Immature natural killer cell (primary cell): ENCODE measurements at regions not wholly inside any gene's neighbourhood (a gene's known extent, or its start where the extent isn't known, plus 50 kb on each side); places are given as distances from the start of the nearest gene placed in this dataset.

ENCODE experiments used
- DNase-seq, 3 donors: peaks; one replicate each; pipeline ENCODE4 v3.0.0; 2022; ENCODE audit warnings: mixed read lengths in 1 of 3
- H3K27ac Mint-ChIP-seq, 6 donors: one replicate each; pipeline ENCODE4 v1.8.0; 2020; ENCODE audit warnings: mixed read lengths in 6 of 6, mild to moderate bottlenecking in 5 of 6, inconsistent platforms in 4 of 6, moderate library complexity in 3 of 6
- H3K27me3 Mint-ChIP-seq, 3 donors: one replicate each; pipeline ENCODE4 v1.8.0; 2020 to 2021; ENCODE audit warnings: low read depth in 3 of 3, mild to moderate bottlenecking in 3 of 3, mixed read lengths in 3 of 3, moderate library complexity in 3 of 3, inconsistent platforms in 1 of 3
- H3K36me3 Mint-ChIP-seq, 3 donors: one replicate each; pipeline ENCODE4 v1.8.0; 2020; ENCODE audit warnings: mixed read lengths in 3 of 3, inconsistent platforms in 2 of 3, mild to moderate bottlenecking in 2 of 3
- H3K4me1 Mint-ChIP-seq, 2 donors: one replicate each; pipeline ENCODE4 v1.8.0; 2020; ENCODE audit warnings: inconsistent platforms in 2 of 2, mild to moderate bottlenecking in 2 of 2, mixed read lengths in 2 of 2, moderate library complexity in 1 of 2
- H3K4me3 Mint-ChIP-seq, 5 donors: one replicate each; pipeline ENCODE4 v1.8.0; 2020; ENCODE audit warnings: mild to moderate bottlenecking in 5 of 5, mixed read lengths in 5 of 5, inconsistent platforms in 3 of 5, moderate library complexity in 3 of 5
- H3K9me3 Mint-ChIP-seq, 6 donors: one replicate each; pipeline ENCODE4 v1.8.0; 2020; ENCODE audit warnings: mild to moderate bottlenecking in 6 of 6, mixed read lengths in 6 of 6, inconsistent platforms in 4 of 6, moderate library complexity in 3 of 6

- no peak overlapping the region for H3K27ac Mint-ChIP-seq
- H3K4me3 Mint-ChIP-seq, result no peak overlapping the region
- H3K9me3 Mint-ChIP-seq, result peaks cover 0 to 11% (median 4%) of the 10 kb centered on the region in 6 donors
- peaks cover 0 to 3% of the 10 kb centered on the region in 2 donors for H3K4me1 Mint-ChIP-seq
- H3K36me3 Mint-ChIP-seq, result no peaks in the 10 kb centered on the region
- DNase-seq, result no peak
- H3K27me3 Mint-ChIP-seq, result peaks cover 0 to 9% (median 9%) of the 10 kb centered on the region in 3 donors
Measured at GRCh38 chr15:66919421-66919820, 146.0 kb upstream of the SMAD3 start.

DNA sequence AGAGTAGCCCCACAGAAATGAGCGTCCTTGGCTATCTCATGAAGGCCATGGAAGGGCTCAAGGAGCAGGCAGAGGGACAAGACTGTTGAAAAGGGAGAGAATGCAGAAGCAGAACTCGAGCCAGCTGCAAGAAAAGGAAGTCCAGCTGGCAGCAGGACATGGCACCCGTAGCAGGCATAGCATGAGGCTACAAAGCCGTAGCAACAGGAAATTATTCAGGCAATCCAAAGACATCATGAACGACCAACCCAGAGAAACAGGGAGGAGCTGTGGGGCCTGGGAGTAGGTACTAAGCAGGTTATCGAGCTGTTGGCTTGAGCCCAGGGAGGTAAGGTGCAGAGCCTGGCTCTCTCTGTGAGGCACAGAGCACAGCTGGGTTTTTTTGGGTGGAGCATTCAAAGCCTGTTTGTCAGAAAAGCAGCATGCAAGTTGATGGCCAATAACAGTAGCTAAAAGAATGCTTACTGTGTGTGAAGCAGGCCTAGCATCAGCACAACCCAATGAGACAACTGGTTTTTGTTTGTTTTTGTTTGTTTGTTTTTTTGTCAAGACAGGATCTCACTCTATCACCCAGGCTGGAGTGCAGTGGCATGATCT, 144.0 kb upstream of the SMAD3 start:
- Mint-ChIP-seq H3K4me1 (peaks cover 0 to 3% of the 10 kb centered on the region in 2 donors), H3K9me3 (peaks cover 0 to 11% (median 3%) of the 10 kb centered on the region in 6 donors), H3K27ac (no peak overlapping the region), H3K27me3 (peaks cover 2 to 11% (median 3%) of the 10 kb centered on the region in 3 donors), H3K36me3 (no peaks in the 10 kb centered on the region), H3K4me3 (no peak overlapping the region)
- DNase-seq, result no peak

- Mint-ChIP-seq H3K36me3 (no peaks in the 10 kb centered on the region), H3K27ac (no peak overlapping the region), H3K4me1 (peaks cover 0 to 3% of the 10 kb centered on the region in 2 donors), H3K9me3 (peaks cover 0 to 6% (median 0%) of the 10 kb centered on the region in 6 donors), H3K4me3 (no peak overlapping the region), H3K27me3 (peaks cover 2 to 11% (median 4%) of the 10 kb centered on the region in 3 donors)
- no peak for DNase-seq
Measured at GRCh38 chr15:66922608-66923007, 142.8 kb upstream of the SMAD3 start.

DNA sequence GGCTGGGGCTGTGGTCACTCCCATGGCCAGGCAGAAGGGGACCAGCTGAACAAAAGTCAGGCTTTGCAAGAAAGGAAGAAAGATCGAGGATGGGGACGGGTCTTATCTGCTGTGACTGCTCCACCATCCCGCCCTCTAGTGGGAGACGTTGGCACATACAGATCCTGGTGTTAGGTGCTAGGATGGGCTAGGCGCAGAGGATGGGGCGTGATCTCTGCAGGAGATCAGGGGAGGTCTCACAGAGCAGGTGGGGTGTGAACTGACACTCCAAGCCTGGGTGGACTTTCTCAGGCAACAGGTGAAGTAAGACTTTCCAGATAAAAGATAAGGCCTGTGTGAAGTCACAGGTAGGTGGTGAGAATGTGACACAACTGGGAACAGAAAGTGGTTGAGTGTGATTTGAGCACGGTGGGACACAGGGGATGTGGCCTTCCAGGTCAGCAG, 141.9 kb upstream of the SMAD3 start:
- Mint-ChIP-seq H3K36me3 (no peaks in the 10 kb centered on the region), H3K4me3 (no peak overlapping the region), H3K9me3 (no peaks in the 10 kb centered on the region), H3K4me1 (peaks cover 0 to 3% of the 10 kb centered on the region in 2 donors), H3K27me3 (peaks cover 2 to 11% (median 4%) of the 10 kb centered on the region in 3 donors), H3K27ac (no peak overlapping the region)
- DNase-seq, result no peak

DNA sequence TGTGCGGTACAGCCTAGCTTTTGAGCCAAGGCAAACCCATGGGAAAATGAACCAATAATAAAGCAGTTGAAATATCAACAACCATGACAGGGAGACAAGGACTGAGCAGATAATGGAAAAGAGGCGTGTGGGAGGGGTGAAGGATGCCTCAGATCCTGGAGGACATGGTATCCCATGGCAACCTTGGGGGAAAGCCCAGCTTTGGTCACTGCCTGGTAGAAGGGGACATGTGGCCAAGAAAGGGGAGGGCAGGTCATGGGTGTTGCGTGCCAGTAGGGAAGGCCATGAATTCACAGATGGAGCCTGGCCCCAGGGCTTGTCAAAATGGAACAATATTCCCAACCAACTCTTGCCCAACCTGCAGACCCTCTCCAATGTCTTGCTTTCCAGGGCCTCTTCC, 140.5 kb upstream of the SMAD3 start:
- Mint-ChIP-seq H3K9me3 (no peaks in the 10 kb centered on the region), H3K27ac (no peak overlapping the region), H3K4me3 (no peak overlapping the region), H3K4me1 (peaks cover 0 to 3% of the 10 kb centered on the region in 2 donors), H3K36me3 (no peaks in the 10 kb centered on the region), H3K27me3 (peaks cover 2 to 11% (median 4%) of the 10 kb centered on the region in 3 donors)
- no peak for DNase-seq

DNA sequence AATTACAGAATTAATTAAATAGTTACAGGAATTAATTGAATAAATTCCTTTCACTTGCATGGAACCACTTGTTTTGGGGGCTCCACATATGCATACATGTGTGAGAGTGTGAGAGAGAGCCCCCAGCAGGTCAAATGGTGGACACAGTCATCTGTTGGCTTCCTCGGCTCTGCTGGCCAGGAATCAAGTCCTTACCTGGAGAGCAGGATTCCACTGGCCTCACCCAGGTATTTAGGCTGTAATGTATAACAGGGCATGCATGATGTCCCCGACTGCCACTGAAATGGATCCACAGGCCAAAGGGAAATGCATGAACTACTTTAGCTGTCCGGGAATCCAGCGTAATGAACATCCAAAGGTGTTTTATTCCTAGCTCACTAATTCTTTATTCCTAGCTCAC, 139.7 kb upstream of the SMAD3 start:
- peaks cover 0 to 3% of the 10 kb centered on the region in 2 donors for H3K4me1 Mint-ChIP-seq
- H3K4me3 Mint-ChIP-seq, result no peak overlapping the region
- H3K36me3 Mint-ChIP-seq, result no peaks in the 10 kb centered on the region
- H3K27ac Mint-ChIP-seq, result no peak overlapping the region
- no peaks in the 10 kb centered on the region for H3K9me3 Mint-ChIP-seq
- H3K27me3 Mint-ChIP-seq, result peaks cover 2 to 11% (median 4%) of the 10 kb centered on the region in 3 donors
- DNase-seq, result no peak

DNA sequence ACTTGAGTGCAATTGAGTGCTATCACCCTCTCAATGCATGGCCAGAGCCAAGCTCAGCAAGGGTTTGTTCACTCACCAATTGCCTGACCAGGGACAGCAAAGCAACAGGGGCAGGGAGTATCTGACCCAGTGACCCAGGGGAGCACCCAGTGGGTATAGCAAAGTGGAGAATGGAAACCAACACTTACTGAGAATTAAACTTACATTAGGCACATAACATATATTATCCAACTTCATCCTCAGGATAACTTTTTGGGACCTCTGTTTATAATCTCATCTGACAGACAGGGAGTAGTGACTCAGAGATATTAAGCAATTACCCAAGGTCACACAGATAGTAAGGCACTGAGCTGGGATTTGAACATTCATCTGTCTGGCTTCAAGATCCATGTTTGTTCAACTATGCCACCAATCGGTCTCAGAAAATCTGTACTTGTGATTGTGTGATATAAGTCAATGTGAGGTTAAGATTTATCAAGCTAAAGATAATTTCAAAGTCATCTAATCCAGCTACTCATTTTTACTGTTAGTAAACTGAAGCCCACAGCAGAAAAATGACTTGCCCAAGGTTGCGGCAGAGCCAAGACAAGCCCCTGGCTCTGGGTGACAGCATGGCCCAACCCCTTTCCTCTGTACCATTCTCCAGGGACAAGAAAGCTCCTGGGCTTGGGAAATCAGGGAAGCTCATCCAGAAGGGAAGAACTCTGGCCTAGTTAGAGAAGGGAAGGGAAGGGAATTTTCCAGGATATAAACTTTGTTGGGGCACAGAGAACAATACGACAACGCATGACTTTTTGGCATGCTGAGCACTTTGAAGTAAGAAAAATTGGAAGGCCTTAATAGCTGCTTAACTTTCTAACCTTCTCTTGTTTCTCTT, 138.0 kb upstream of the SMAD3 start:
- H3K4me1 Mint-ChIP-seq, result peaks cover 0 to 3% of the 10 kb centered on the region in 2 donors
- peaks cover 2 to 11% (median 4%) of the 10 kb centered on the region in 3 donors for H3K27me3 Mint-ChIP-seq
- H3K36me3 Mint-ChIP-seq, result no peaks in the 10 kb centered on the region
- no peak for DNase-seq
- H3K9me3 Mint-ChIP-seq, result no peaks in the 10 kb centered on the region
- no peak overlapping the region for H3K27ac Mint-ChIP-seq
- no peak overlapping the region for H3K4me3 Mint-ChIP-seq

DNA sequence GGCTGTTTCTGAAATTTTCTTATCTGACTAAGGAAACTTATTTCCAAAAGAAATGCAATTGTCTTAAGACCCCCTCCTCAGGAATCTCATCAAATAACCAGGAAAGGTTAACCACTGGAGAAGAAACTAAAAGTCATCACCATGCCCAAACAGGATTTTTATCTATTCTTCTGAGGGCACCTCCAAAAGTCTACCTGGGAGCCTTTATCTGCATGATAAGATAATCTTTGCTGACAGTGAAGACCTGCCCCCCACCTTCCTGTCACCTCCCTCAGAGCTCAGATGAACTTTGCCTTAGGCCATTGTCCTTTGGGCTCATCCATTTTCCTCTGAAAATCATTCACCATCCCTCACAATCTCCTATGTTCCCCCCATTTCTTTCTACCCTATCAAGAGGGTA, 137.3 kb upstream of the SMAD3 start:
- Mint-ChIP-seq H3K4me1 (peaks cover 0 to 3% of the 10 kb centered on the region in 2 donors), H3K27ac (no peak overlapping the region), H3K4me3 (no peak overlapping the region), H3K9me3 (no peaks in the 10 kb centered on the region), H3K36me3 (no peaks in the 10 kb centered on the region), H3K27me3 (peaks cover 2 to 11% (median 4%) of the 10 kb centered on the region in 3 donors)
- DNase-seq, result no peak

- no peaks in the 10 kb centered on the region for H3K36me3 Mint-ChIP-seq
- no peak overlapping the region for H3K27ac Mint-ChIP-seq
- peaks cover 2 to 8% (median 4%) of the 10 kb centered on the region in 3 donors for H3K27me3 Mint-ChIP-seq
- DNase-seq, result no peak
- H3K4me1 Mint-ChIP-seq, result no peaks in the 10 kb centered on the region
- H3K9me3 Mint-ChIP-seq, result no peaks in the 10 kb centered on the region
- no peak overlapping the region for H3K4me3 Mint-ChIP-seq
Measured at GRCh38 chr15:66928784-66929183, 136.6 kb upstream of the SMAD3 start.

GRCh38 chr15:66929843-66930402, 135.5 kb upstream of the SMAD3 start:
- H3K27me3 Mint-ChIP-seq, result peaks cover 0 to 6% (median 2%) of the 10 kb centered on the region in 3 donors
- no peaks in the 10 kb centered on the region for H3K9me3 Mint-ChIP-seq
- DNase-seq, result no peak
- H3K4me1 Mint-ChIP-seq, result no peaks in the 10 kb centered on the region
- H3K27ac Mint-ChIP-seq, result no peak overlapping the region
- H3K36me3 Mint-ChIP-seq, result no peaks in the 10 kb centered on the region
- no peak overlapping the region for H3K4me3 Mint-ChIP-seq

GRCh38 chr15:66931768-66932633, 133.4 kb upstream of the SMAD3 start:
- Mint-ChIP-seq H3K27ac (no peak overlapping the region), H3K4me3 (no peak overlapping the region), H3K9me3 (no peaks in the 10 kb centered on the region), H3K4me1 (peaks cover 0 to 5% of the 10 kb centered on the region in 2 donors), H3K27me3 (peaks cover 0 to 5% (median 2%) of the 10 kb centered on the region in 3 donors), H3K36me3 (no peaks in the 10 kb centered on the region)
- DNase-seq, result no peak

DNA sequence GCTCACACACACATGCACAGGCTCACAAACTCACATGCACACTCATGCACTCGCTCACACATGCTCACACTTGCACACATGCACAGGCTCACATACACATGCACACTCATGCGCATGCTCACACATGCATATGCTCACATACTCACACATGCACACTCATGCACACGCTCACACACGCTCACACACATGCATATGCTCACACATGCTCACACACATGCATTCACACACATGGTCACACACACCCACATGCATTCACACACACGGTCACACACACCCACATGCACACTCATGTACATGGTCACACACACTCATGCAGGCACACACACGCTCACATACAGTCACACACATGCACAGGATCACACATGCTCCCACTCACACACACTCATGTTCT, 132.8 kb upstream of the SMAD3 start:
- H3K27ac Mint-ChIP-seq, result no peak overlapping the region
- peaks cover 0 to 3% (median 2%) of the 10 kb centered on the region in 3 donors for H3K27me3 Mint-ChIP-seq
- DNase-seq, result no peak

More for the DNA sequence above, 132.8 kb upstream of the SMAD3 start:
- H3K9me3 Mint-ChIP-seq, result no peaks in the 10 kb centered on the region
- H3K36me3 Mint-ChIP-seq, result no peaks in the 10 kb centered on the region
- H3K4me3 Mint-ChIP-seq, result no peak overlapping the region
- peaks cover 0 to 5% of the 10 kb centered on the region in 2 donors for H3K4me1 Mint-ChIP-seq
